Type B pancreatic cell (in vitro differentiated cells): ENCODE measurements at regions not wholly inside any gene's neighbourhood (a gene's known extent, or its start where the extent isn't known, plus 50 kb on each side); places are given as distances from the start of the nearest gene placed in this dataset.
A peak's percentile ranks its signal among the peaks of the same experiment; 100 is the strongest.

Experiments
- DNase-seq: peaks from one replicate; pipeline ENCODE4 v3.0.0; 2021; ENCODE audit warnings: mixed read lengths; ENCODE audit not compliant: unreplicated experiment; ENCODE audit errors: extremely low spot score
- H3K27ac Mint-ChIP-seq: 2 replicates; pipeline ENCODE4 v1.8.0; 2021; ENCODE audit warnings: mild to moderate bottlenecking, mixed read lengths
- H3K27me3 Mint-ChIP-seq: 2 replicates; pipeline ENCODE4 v1.8.0; 2021; ENCODE audit warnings: mixed read lengths
- H3K36me3 Mint-ChIP-seq: 2 replicates; pipeline ENCODE4 v1.8.0; 2021; ENCODE audit warnings: mixed read lengths
- H3K4me1 Mint-ChIP-seq: one replicate; pipeline ENCODE4 v1.8.0; 2021; ENCODE audit warnings: mixed read lengths; ENCODE audit not compliant: unreplicated experiment
- H3K4me3 Mint-ChIP-seq: 2 replicates; pipeline ENCODE4 v1.8.0; 2021; ENCODE audit warnings: mild to moderate bottlenecking, mixed read lengths
- H3K9me3 Mint-ChIP-seq: 2 replicates; pipeline ENCODE4 v1.8.0; 2021; ENCODE audit warnings: mixed read lengths
- CTCF ChIP-seq: fragments of 200-600 bp; sonication (generic); conservative IDR thresholded peaks from 2 replicates; pipeline ENCODE4 v1.5.0; 2021; ENCODE audit warnings: antibody characterized with exemption, mild to moderate bottlenecking

GRCh38 chr2:121007490-121007853, 271.8 kb downstream of the GLI2 start:
- Mint-ChIP-seq H3K4me3 (no peak overlapping the region), H3K36me3 (no peaks in the 10 kb centered on the region), H3K27ac (no peak overlapping the region), H3K27me3 (peaks cover 23% of the 10 kb centered on the region), H3K4me1 (peaks cover 8% of the 10 kb centered on the region), H3K9me3 (peaks cover 16% of the 10 kb centered on the region)
- peak; percentile 31 for DNase-seq
- no peak for TF ChIP-seq CTCF

GRCh38 chr2:121008975-121009374, 273.3 kb downstream of the GLI2 start:
- TF ChIP-seq CTCF = peak; percentile 55
- Mint-ChIP-seq H3K4me3 (no peak overlapping the region), H3K4me1 (peaks cover 8% of the 10 kb centered on the region), H3K9me3 (peaks cover 16% of the 10 kb centered on the region), H3K27ac (no peak overlapping the region), H3K27me3 (peaks cover 23% of the 10 kb centered on the region), H3K36me3 (no peaks in the 10 kb centered on the region)
- peak; percentile 29 for DNase-seq

GRCh38 chr2:121010998-121011397, 274.0 kb downstream of the TFCP2L1 start:
- no peak for DNase-seq
- Mint-ChIP-seq H3K27me3 (peaks cover 7% of the 10 kb centered on the region), H3K9me3 (peaks cover 16% of the 10 kb centered on the region), H3K27ac (no peak overlapping the region), H3K4me1 (peaks cover 4% of the 10 kb centered on the region), H3K36me3 (no peaks in the 10 kb centered on the region), H3K4me3 (no peak overlapping the region)
- TF ChIP-seq CTCF = no peak

- no peak overlapping the region for H3K27ac Mint-ChIP-seq
- peaks cover 2% of the 10 kb centered on the region for H3K27me3 Mint-ChIP-seq
- peaks cover 6% of the 10 kb centered on the region for H3K9me3 Mint-ChIP-seq
- TF ChIP-seq CTCF = no peak
- peaks cover 9% of the 10 kb centered on the region for H3K4me1 Mint-ChIP-seq
- no peak for DNase-seq
- H3K36me3 Mint-ChIP-seq = no peaks in the 10 kb centered on the region
- H3K4me3 Mint-ChIP-seq = no peak overlapping the region
These were observed 270.1 kb downstream of the TFCP2L1 start for GRCh38 chr2:121014876-121015275.

GRCh38 chr2:121015971-121016485, 269.0 kb downstream of the TFCP2L1 start:
- Mint-ChIP-seq H3K27me3 (peaks cover 2% of the 10 kb centered on the region), H3K27ac (peak overlapping the region; percentile 55)
- DNase-seq = peak; percentile 58

More at GRCh38 chr2:121015971-121016485, 269.0 kb downstream of the TFCP2L1 start:
- Mint-ChIP-seq H3K4me1 (peaks cover 10% of the 10 kb centered on the region), H3K36me3 (no peaks in the 10 kb centered on the region), H3K9me3 (peaks cover 2% of the 10 kb centered on the region), H3K4me3 (no peak overlapping the region)
- no peak for TF ChIP-seq CTCF
